HCT116 (cell line): ENCODE measurements at regions not wholly inside any gene's neighbourhood (a gene's known extent, or its start where the extent isn't known, plus 50 kb on each side); places are given as distances from the start of the nearest gene placed in this dataset.

Experiments used
- EZH2 ChIP-seq: fragments of 200-600 bp; sonication (generic); IDR thresholded peaks from 2 replicates; pipeline ENCODE4 v1.6.1; 2017; ENCODE audit warnings: antibody characterized with exemption, mixed run types
- EZH2phosphoT487 ChIP-seq: fragments of 200-600 bp; IDR thresholded peaks from 2 replicates; pipeline ENCODE4 v1.6.1; 2018; ENCODE audit warnings: antibody characterized with exemption, borderline replicate concordance
- FOSL1 ChIP-seq: IDR thresholded peaks from 2 replicates; pipeline ENCODE4 v1.6.1; 2012; ENCODE audit warnings: low read depth
- POLR2A ChIP-seq: IDR thresholded peaks from 2 replicates; pipeline ENCODE4 v1.7.0; 2011; ENCODE audit warnings: borderline replicate concordance; ENCODE audit not compliant: insufficient read depth, insufficient read length; ENCODE audit errors: extremely low read depth
- POLR2AphosphoS5 ChIP-seq: IDR thresholded peaks from 2 replicates; pipeline ENCODE4 v1.6.1; 2011; ENCODE audit warnings: mild to moderate bottlenecking, low read depth, low read length, moderate library complexity
- ZNF274 ChIP-seq: fragments of 200-500 bp; sonication (Bioruptor generic); IDR thresholded peaks from 2 replicates; pipeline ENCODE4 v1.6.1; 2014; ENCODE audit warnings: mild to moderate bottlenecking, low read depth, low read length, inconsistent platforms
- TF ChIP-seq, protein P1 (sequence below), 3 experiments: fragments of 200-600 bp in 1 of 3; sonication (generic) in 1 of 3; IDR thresholded peaks in 2 of 3; conservative IDR thresholded peaks in 1 of 3; 2 replicates each; pipeline ENCODE4 v1.5.1; 2012 to 2017; ENCODE audit warnings: low read depth in 2 of 3, low read length in 2 of 3, antibody characterized with exemption in 1 of 3, borderline replicate concordance in 1 of 3, control low read depth in 1 of 3, mild to moderate bottlenecking in 1 of 3, mixed read lengths in 1 of 3, mixed run types in 1 of 3, moderate library complexity in 1 of 3; ENCODE audit not compliant: insufficient read depth in 1 of 3
- TF ChIP-seq, protein P2 (sequence below): IDR thresholded peaks from 2 replicates; pipeline ENCODE4 v1.6.1; 2012
- TF ChIP-seq, protein P3 (sequence below): IDR thresholded peaks from 2 replicates; pipeline ENCODE4 v1.6.1; 2012; ENCODE audit warnings: low read depth
- TF ChIP-seq, protein P4 (sequence below): IDR thresholded peaks from 2 replicates; pipeline ENCODE4 v1.6.1; 2012

DNA sequence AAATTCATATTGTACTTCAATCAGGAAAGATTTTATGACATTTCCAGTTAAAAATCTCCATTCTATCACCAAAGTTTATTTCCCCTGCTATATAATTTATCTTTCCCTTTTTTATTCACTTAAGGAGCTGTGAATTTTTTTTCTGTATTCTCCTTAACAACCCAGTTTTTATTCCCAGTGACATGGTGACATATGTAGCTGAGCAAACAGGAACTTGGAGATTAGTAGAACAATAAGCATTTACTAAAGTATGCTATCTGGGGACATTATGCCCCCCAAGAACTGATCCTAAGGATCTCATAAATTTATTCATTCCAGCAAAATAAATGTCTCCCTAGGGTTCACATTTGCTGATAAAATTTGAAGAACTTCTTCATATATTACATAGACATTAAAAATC is 1044.0 kb upstream of the CDH6 start:
- TF ChIP-seq, protein P1, sequence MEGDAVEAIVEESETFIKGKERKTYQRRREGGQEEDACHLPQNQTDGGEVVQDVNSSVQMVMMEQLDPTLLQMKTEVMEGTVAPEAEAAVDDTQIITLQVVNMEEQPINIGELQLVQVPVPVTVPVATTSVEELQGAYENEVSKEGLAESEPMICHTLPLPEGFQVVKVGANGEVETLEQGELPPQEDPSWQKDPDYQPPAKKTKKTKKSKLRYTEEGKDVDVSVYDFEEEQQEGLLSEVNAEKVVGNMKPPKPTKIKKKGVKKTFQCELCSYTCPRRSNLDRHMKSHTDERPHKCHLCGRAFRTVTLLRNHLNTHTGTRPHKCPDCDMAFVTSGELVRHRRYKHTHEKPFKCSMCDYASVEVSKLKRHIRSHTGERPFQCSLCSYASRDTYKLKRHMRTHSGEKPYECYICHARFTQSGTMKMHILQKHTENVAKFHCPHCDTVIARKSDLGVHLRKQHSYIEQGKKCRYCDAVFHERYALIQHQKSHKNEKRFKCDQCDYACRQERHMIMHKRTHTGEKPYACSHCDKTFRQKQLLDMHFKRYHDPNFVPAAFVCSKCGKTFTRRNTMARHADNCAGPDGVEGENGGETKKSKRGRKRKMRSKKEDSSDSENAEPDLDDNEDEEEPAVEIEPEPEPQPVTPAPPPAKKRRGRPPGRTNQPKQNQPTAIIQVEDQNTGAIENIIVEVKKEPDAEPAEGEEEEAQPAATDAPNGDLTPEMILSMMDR (IDR thresholded peaks at IDR 0.05 in 2 of 3, conservative IDR thresholded peaks at IDR 0.05 in 1 of 3; ENCODE audit: borderline replicate concordance in 1 of 3, insufficient read depth in 1 of 3, low read depth in 2 of 3, low read length in 2 of 3), result no peak
- TF ChIP-seq, protein P2, sequence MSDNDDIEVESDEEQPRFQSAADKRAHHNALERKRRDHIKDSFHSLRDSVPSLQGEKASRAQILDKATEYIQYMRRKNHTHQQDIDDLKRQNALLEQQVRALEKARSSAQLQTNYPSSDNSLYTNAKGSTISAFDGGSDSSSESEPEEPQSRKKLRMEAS, result no peak
- no peak for TF ChIP-seq POLR2AphosphoS5
- TF ChIP-seq FOSL1, result no peak
- TF ChIP-seq EZH2phosphoT487, result no peak
- no peak for TF ChIP-seq POLR2A
- no peak for TF ChIP-seq EZH2
- TF ChIP-seq, protein P3, sequence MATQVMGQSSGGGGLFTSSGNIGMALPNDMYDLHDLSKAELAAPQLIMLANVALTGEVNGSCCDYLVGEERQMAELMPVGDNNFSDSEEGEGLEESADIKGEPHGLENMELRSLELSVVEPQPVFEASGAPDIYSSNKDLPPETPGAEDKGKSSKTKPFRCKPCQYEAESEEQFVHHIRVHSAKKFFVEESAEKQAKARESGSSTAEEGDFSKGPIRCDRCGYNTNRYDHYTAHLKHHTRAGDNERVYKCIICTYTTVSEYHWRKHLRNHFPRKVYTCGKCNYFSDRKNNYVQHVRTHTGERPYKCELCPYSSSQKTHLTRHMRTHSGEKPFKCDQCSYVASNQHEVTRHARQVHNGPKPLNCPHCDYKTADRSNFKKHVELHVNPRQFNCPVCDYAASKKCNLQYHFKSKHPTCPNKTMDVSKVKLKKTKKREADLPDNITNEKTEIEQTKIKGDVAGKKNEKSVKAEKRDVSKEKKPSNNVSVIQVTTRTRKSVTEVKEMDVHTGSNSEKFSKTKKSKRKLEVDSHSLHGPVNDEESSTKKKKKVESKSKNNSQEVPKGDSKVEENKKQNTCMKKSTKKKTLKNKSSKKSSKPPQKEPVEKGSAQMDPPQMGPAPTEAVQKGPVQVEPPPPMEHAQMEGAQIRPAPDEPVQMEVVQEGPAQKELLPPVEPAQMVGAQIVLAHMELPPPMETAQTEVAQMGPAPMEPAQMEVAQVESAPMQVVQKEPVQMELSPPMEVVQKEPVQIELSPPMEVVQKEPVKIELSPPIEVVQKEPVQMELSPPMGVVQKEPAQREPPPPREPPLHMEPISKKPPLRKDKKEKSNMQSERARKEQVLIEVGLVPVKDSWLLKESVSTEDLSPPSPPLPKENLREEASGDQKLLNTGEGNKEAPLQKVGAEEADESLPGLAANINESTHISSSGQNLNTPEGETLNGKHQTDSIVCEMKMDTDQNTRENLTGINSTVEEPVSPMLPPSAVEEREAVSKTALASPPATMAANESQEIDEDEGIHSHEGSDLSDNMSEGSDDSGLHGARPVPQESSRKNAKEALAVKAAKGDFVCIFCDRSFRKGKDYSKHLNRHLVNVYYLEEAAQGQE, result no peak
- TF ChIP-seq ZNF274, result no peak
- TF ChIP-seq, protein P4, sequence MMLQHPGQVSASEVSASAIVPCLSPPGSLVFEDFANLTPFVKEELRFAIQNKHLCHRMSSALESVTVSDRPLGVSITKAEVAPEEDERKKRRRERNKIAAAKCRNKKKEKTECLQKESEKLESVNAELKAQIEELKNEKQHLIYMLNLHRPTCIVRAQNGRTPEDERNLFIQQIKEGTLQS, result no peak
